Osteoblast (primary cell): ENCODE measurements at regions not wholly inside any gene's neighbourhood (a gene's known extent, or its start where the extent isn't known, plus 50 kb on each side); places are given as distances from the start of the nearest gene placed in this dataset.

Experiments used
- DNase-seq: peaks from one replicate; pipeline ENCODE4 v3.0.0; 2011; ENCODE audit warnings: low spot score, mixed read lengths; ENCODE audit not compliant: insufficient read length; ENCODE audit errors: missing footprints
- H2AFZ ChIP-seq: 2 replicates; pipeline ENCODE4 v1.6.0; 2011; ENCODE audit warnings: mild to moderate bottlenecking, low read length
- H3K27ac ChIP-seq: 2 replicates; pipeline ENCODE4 v1.5.1; 2011; ENCODE audit warnings: mild to moderate bottlenecking, low read depth, low read length, moderate library complexity
- H3K27me3 ChIP-seq: 2 replicates; pipeline ENCODE4 v1.6.0; 2012; ENCODE audit warnings: mild to moderate bottlenecking, control low read depth, inconsistent platforms, low read length, moderate library complexity; ENCODE audit not compliant: insufficient read depth
- H3K36me3 ChIP-seq: 2 replicates; pipeline ENCODE4 v1.5.1; 2011; ENCODE audit warnings: mild to moderate bottlenecking, low read length, control low read depth, moderate library complexity; ENCODE audit not compliant: insufficient read depth
- H3K4me1 ChIP-seq: 2 replicates; pipeline ENCODE4 v1.5.1; 2011; ENCODE audit warnings: mild to moderate bottlenecking, low read length, control low read depth, moderate library complexity; ENCODE audit not compliant: insufficient read depth
- H3K4me2 ChIP-seq: 2 replicates; pipeline ENCODE4 v1.6.0; 2011; ENCODE audit warnings: mild to moderate bottlenecking, low read length; ENCODE audit not compliant: insufficient read depth
- H3K4me3 ChIP-seq: fragments of 200-600 bp; sonication (generic); 3 replicates; pipeline ENCODE4 v1.5.1; 2012; ENCODE audit warnings: mild to moderate bottlenecking, low read length, inconsistent platforms; ENCODE audit not compliant: insufficient read depth
- H3K79me2 ChIP-seq: 2 replicates; pipeline ENCODE4 v1.6.0; 2012; ENCODE audit warnings: mild to moderate bottlenecking, low read length, control low read depth, inconsistent platforms; ENCODE audit not compliant: insufficient read depth
- H3K9me3 ChIP-seq: 2 replicates; pipeline ENCODE4 v1.5.1; 2011; ENCODE audit warnings: low read depth, low read length, control low read depth
- H4K20me1 ChIP-seq: 2 replicates; pipeline ENCODE4 v1.6.0; 2012; ENCODE audit warnings: mild to moderate bottlenecking, low read length, control low read depth; ENCODE audit not compliant: insufficient read depth
- CTCF ChIP-seq: IDR thresholded peaks from 2 replicates; pipeline ENCODE4 v1.5.1; 2011; ENCODE audit warnings: mild to moderate bottlenecking, low read depth, low read length, moderate library complexity; ENCODE audit errors: extremely low read depth

GRCh38 chr18:25830787-25831186, 259.6 kb downstream of the SS18 start:
- Histone ChIP-seq H3K4me3 (no peak overlapping the region), H3K4me1 (peaks cover 6% of the 10 kb centered on the region), H3K79me2 (no peaks in the 10 kb centered on the region), H2AFZ (no peak overlapping the region), H3K36me3 (no peaks in the 10 kb centered on the region), H4K20me1 (no peaks in the 10 kb centered on the region), H3K27ac (no peak overlapping the region), H3K9me3 (no peaks in the 10 kb centered on the region), H3K27me3 (no peaks in the 10 kb centered on the region), H3K4me2 (no peak overlapping the region)
- TF ChIP-seq CTCF, result no peak
- peak; percentile 81 for DNase-seq

- no peak overlapping the region for H3K27ac ChIP-seq
- no peak for DNase-seq
- no peak overlapping the region for H3K4me3 ChIP-seq
- TF ChIP-seq CTCF, result no peak
- no peaks in the 10 kb centered on the region for H3K27me3 ChIP-seq
- no peaks in the 10 kb centered on the region for H3K79me2 ChIP-seq
- H3K4me1 ChIP-seq, result peaks cover 6% of the 10 kb centered on the region
- no peaks in the 10 kb centered on the region for H4K20me1 ChIP-seq
- H3K4me2 ChIP-seq, result no peak overlapping the region
- no peaks in the 10 kb centered on the region for H3K9me3 ChIP-seq
- no peaks in the 10 kb centered on the region for H3K36me3 ChIP-seq
- no peak overlapping the region for H2AFZ ChIP-seq
Observed at GRCh38 chr18:25827961-25828561, 262.4 kb downstream of the SS18 start.

- no peaks in the 10 kb centered on the region for H3K9me3 ChIP-seq
- H3K79me2 ChIP-seq, result no peaks in the 10 kb centered on the region
- H4K20me1 ChIP-seq, result no peaks in the 10 kb centered on the region
- no peak overlapping the region for H3K27ac ChIP-seq
- no peak overlapping the region for H3K4me3 ChIP-seq
- H3K4me2 ChIP-seq, result no peak overlapping the region
- H3K27me3 ChIP-seq, result no peaks in the 10 kb centered on the region
- DNase-seq, result no peak
- peaks cover 6% of the 10 kb centered on the region for H3K4me1 ChIP-seq
- no peak for TF ChIP-seq CTCF
- no peak overlapping the region for H2AFZ ChIP-seq
- H3K36me3 ChIP-seq, result no peaks in the 10 kb centered on the region
Observed at GRCh38 chr18:25827228-25827627, 263.2 kb downstream of the SS18 start.

- no peak for TF ChIP-seq CTCF
- Histone ChIP-seq H3K27me3 (no peaks in the 10 kb centered on the region), H3K9me3 (no peaks in the 10 kb centered on the region), H4K20me1 (no peaks in the 10 kb centered on the region), H2AFZ (no peak overlapping the region), H3K36me3 (no peaks in the 10 kb centered on the region), H3K4me2 (no peak overlapping the region), H3K27ac (no peak overlapping the region), H3K4me3 (no peak overlapping the region), H3K79me2 (no peaks in the 10 kb centered on the region), H3K4me1 (peaks cover 6% of the 10 kb centered on the region)
- no peak for DNase-seq
Observed at GRCh38 chr18:25826823-25827222, 263.6 kb downstream of the SS18 start.
